ENCODE measurements at regions not wholly inside any gene's neighbourhood (a gene's known extent, or its start where the extent isn't known, plus 50 kb on each side); places are given as distances from the start of the nearest gene placed in this dataset.

DNA sequence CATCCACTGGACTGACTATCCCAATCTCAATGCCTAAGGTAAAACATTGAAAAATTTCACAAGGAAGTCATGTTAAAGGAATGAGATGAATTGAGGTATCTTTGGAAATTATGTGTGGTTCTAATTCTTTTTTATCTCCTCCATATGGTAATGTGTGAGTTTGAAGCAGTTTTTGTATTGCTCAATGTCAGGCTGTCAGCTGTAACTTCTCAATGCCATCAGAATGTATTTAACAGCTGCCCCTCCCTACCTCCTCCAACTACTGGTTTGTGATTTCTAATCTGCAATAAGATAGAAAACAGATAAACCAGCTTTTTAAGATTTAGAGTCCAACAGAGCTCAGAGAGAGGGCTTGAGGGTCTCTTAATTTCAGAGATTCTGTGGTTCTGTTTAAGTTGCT, 1005.8 kb upstream of the ADGRB3 start:
- DNase-seq (ENCODE audit: low read depth in 3 of 3, low spot score in 2 of 3), result no peak

DNA sequence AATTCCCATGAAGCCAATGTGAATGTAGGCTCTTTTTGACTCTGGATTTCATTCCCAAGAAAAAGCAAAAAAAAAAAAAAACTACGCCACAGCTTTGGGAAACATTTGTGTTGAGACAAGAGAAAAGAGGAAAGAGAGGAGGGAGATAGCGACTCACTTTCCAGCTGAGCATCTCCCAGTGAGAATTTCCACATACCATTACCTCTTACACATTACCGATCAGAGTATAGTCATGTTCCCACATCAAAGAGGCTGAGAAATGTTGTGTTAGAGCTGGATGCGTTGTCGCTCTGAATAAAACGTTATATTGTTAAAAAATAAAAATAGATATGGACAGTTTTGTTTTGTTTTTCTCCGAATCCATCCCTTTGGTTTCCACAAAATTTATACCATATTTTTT, 1019.3 kb upstream of the ADGRB3 start:
- DNase-seq (ENCODE audit: low read depth in 3 of 3, low spot score in 2 of 3), result no peak

DNA sequence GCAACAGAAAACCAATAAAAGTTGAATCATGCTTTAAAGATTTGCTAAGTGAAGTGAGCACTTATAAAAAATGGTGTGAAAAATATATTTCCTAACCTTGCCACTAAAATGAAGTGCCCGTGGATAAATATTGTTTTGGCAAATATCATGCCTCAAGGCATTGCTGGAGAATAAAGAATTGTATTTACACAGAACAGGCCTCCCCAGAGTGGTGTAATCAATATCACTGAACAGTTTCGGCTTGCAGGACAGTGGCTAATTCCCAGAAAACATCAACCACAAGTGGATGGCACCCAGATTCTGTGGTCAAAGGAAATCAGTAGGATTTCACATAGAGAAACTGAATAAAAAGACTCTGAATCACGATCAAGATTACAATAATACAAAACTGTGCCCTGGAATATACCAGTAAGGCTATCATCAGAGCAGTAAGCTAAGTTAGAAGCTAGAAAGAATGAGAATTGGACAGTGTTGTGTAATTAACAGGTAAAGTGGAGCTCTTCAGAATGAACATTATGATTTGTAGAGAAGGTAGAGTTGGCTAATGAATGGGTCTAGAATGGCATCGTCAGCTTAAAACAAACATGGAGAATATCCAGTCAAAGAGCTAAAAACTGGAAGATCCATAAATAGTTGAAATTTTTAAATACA, 1026.9 kb upstream of the ADGRB3 start:
- no peak for DNase-seq (ENCODE audit: low read depth in 3 of 3, low spot score in 2 of 3)

DNA sequence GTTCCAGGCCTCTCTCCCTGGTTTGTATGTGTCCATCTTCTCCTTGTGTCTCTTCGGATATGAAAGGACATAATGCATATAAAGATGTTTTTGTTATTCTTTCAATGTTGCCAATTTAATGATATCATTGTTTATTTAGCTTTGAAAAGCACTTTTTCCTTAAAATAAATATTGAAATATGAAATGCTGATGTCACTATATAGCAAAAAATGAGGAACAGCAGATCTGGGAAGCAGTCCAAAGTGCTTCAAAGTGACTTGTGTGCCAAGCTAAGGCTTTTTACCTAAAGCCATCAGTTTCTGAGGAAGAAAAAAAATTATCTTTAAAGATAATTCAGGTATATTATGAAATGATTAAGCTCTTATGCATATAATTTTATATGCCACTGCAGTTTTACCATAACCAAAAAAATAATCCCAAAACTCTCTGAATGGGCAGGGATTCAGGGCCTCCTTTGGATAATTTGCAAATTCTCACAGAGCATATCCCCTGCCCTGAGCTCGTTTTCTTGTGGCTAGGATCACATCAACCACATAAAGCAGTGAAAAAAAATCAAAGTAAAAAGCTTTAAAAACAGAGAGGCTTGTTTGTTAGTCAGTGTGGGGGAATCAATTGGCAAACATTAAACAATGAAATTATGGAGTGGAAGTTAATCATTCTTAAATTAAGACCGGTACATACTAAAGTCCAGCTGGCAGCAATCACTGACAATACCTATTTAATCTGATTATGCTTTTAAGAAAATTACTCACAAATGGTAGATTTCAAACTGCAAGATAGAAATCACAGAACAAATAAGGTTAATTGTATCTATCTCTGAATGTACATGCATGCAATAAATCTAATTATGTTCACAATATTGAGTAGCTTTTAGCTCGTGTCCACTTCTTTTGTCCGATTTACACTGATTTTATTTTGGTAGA, 1027.9 kb upstream of the ADGRB3 start:
- no peak for DNase-seq (ENCODE audit: low read depth in 3 of 3, low spot score in 2 of 3)

DNA sequence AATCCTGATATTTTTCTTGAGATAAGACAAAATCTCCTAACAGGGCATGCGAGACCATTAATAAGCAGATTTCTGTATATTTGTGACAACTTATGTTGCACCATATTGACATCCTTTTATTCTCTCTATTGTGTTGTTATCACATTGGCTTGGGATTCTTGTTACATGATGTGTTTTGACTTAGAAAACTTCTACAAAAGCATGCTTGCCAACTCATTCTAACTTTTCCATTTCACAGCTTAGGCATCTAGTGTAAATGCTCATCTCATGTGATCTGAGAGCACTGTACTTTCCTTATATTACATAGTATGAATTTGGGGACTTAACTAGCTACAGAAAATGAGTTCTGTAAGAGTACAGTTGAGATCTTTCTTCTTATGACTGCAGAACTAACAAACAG, 1040.7 kb upstream of the ADGRB3 start:
- DNase-seq (ENCODE audit: low read depth in 3 of 3, low spot score in 2 of 3), result no peak

DNA sequence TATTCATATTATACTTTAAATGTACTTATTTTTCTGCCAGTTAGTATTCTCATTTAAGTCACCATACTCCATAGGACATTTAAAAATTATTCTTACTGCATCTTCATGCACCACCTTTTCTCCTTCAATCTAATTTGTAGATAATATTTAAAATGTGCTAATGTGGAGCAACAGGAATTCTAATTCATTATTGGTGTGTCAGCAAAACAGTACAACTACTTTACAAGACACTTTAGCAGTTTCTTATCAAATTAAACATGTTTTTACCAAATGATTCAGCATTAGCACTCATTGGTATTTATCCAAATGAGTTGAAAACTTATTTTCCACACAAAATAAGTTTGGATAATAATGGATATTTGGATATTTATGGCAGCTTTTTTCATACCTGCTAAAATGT, 1041.8 kb upstream of the ADGRB3 start:
- no peak for DNase-seq (ENCODE audit: low read depth in 3 of 3, low spot score in 2 of 3)

DNA sequence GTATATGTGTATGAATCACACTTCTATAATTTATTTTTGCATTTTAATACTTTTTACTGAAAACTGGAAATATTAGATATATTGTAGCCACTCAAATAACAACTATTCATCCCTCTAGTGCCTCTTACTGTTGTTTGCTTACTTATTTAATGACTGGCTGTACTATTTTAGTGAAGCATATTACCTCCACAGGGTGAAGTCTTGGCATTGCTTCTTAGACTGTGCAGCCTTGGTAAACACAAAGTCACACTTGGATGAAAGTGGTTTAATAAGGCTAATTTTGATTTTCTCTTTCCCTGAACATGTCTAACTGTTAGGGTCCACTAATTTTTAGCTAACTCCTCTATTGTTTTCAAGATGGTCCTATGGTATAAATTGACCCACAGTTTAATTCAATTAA, 1043.2 kb upstream of the ADGRB3 start:
- DNase-seq (ENCODE audit: low read depth in 3 of 3, low spot score in 2 of 3), result no peak

DNA sequence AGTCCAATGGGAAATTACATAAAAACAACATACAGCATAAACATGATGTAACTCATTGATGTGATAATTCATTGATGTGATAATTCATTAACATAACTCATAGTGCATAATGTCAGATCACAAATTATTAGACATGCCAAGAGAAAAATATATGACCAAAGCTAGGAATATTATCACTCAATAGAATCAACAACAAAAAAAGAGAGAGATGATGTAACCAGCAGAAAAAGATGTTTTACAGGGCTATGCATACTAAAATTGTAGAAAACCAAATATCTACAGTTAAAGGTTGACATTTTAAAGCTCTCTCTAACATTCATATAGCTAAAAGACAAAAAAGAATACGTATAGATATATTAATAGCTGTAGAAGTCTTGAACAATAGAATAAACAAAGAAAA, 1067.2 kb upstream of the ADGRB3 start:
- DNase-seq (ENCODE audit: low read depth in 3 of 3, low spot score in 2 of 3), result no peak

DNA sequence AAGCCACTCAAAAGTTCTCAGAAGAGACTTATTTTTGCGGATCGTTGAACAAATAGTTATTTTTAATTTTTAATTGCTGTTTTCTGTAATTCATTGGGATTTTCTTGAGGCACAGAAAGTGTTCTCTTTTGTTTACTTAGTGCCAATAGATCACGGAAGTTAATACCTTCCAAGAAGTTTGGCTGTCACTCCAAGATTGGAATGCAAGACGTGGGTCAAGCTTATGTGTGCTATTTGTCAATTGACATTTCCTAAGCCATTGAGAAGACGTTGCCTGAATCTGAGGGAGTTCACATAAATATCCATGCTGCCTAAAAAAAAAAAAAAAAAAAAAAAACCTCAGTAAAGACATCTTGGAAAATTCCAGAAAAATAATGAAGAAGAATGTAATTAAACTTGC, 1071.4 kb upstream of the ADGRB3 start:
- DNase-seq (ENCODE audit: low read depth in 3 of 3, low spot score in 2 of 3), result no peak

DNA sequence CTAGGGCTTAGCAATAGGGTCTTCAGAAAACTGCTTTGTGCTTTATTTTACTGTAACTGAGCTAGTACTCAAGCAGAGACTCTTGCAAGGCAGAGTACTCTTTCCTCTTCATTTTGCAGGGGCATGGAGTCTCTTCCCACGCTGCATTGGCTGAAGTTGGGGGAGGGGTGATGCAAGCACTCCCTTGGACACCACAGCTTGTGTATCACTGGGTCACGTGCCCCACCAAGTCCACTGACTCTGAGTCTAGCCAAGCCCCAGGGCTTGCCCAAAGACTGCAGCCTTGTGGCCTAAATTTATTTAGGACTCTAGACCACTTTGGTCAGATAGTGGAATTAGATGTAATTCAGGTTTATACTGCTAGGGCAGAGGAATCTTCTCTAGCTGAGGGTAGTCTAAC, 1075.0 kb upstream of the ADGRB3 start:
- no peak for DNase-seq (ENCODE audit: low read depth in 3 of 3, low spot score in 2 of 3)

DNA sequence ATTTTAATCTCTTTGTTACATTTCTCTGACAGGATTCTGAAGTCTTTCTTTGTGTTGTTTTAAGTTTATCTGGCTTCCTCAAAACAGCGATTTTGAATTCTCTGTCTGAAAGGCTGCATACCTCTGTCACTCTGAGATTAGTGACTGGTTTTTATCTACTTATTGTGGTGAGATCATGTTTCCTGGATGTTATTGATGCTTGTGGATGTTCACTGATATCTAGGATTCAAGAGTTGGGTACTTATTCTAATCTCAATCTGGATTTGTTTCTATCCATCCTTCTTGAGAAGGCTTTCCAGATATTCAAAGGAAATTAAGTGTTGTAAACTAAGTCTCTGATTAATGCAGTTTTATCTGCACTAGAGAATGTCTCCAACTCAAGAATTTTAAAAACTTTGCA, 1076.1 kb upstream of the ADGRB3 start:
- no peak for DNase-seq (ENCODE audit: low read depth in 3 of 3, low spot score in 2 of 3)

DNA sequence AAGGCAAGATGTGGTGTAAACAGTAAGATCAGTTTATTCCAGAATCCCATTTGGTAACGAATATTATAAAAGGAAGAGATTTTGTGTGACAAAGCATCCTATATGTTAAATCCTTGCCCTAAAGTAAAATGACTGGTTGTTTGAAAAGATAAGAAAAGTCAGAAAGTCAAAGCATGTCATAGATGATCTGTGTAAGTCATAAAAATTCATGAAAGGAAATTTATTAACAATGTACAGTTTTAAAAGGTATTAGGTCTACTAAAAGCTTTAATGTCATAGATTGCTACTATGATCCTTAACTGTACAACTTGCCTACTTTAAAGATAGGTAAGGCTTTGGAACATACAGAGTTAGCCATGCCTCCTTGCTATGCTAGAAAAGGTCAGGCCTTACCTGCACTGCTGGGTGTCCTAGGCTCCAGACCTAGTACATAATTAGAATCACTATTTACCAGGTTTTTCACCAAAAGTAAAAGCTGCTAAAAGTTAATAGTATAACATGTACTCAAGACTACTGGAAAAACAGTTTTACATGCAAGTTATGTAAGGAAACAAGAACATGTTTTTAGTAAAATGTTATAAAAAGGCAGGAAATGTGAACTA, 1090.1 kb upstream of the ADGRB3 start:
- DNase-seq (ENCODE audit: low read depth in 3 of 3, low spot score in 2 of 3), result no peak

DNA sequence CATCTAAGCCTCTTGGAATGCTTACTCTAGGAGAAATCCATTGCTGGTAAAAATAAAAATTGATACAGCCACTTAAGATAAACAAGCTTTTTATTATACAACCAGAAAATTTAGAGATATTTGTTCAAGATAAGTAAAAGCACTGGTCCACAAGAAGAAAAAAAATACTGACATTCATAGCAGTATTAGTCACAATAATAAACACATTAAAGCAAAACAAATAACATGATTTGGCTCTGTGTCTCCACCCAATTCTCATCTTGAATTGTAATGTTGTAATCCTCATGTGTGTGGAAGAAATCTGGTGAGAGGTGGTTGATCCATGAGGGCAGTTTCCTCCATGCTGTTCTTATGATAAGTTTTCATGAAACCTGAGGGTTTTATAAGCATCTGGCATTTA, 1093.5 kb upstream of the ADGRB3 start:
- DNase-seq (ENCODE audit: low read depth in 3 of 3, low spot score in 2 of 3), result no peak

DNA sequence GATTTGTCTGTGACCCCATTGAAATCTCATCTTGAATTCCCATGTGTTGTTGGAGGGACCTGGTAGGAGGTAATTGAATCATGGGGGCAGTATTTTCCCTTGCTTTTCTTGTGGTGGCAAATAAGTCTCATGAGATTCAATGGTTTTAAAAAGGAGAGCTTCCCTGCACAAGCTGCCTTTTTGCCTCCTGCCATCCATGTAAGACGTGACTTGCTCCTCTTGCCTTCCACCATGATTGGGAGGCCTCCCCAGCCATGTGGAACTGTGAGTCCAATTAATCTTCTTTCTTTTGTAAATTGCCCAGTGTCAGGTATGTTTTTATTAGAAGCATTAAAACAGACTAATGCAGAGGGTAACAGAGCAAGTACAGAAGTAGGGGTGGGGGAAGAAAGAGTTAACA, 1097.0 kb upstream of the ADGRB3 start:
- DNase-seq (ENCODE audit: low read depth in 3 of 3, low spot score in 2 of 3), result no peak

DNA sequence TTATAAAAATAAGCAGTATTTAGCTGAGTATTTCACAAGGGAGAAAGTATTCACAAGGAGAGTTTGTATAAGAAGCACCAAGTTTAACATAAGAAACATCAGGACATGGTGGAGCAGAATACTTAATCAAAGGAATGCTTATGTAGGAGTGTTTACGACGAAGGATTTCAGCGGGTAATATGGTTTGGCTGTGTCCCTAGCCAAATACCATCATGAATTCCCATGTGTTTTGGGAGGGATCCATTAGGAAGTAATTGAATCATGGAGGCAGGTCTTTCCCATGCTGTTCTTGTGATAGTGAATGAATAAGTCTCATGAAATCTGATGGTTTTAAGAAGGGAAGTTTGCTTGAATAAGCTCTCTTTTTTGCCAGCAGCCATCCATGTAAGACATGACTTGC, 1099.1 kb upstream of the ADGRB3 start:
- DNase-seq (ENCODE audit: low read depth in 3 of 3, low spot score in 2 of 3), result no peak

DNA sequence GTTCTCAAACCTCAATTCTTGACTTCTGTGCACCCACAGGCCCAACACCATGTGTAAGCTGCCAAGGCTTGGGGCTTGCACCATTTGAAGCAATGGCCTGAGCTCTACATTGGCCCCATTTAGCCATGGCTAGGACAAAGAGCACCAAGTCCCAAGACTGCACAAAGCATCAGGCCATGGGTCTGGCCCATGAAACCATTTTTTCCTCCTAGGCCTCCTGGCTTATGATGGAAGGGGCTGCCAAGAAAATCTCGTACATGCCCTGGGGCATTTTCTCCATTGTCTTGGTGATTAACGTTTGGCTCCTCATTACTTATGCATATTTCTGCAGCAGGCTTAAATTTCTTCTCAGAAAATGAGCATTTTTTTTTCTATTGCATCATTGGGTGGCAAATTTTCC, 1128.7 kb upstream of the ADGRB3 start:
- DNase-seq (ENCODE audit: low read depth in 3 of 3, low spot score in 2 of 3), result no peak

DNA sequence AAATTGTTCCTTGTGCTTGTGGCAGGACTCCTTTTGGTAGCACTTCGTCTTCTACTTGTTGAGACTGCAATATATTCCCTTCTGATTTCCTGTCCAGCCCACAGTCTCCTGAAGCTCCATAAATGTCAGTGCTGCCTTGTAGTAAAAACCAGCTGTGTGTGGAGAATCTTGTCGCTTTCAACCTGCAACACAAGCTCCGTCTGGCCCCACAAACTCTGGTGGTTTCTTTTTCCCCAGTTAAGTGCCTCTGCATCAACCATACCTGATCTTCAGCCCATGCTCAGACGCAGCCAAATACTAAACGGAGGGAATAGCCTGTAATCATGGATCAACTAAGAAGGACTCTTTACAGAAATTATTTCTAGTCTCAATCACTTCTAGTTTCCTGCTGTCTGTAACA, 1133.3 kb upstream of the ADGRB3 start:
- DNase-seq (ENCODE audit: low read depth in 3 of 3, low spot score in 2 of 3), result no peak

DNA sequence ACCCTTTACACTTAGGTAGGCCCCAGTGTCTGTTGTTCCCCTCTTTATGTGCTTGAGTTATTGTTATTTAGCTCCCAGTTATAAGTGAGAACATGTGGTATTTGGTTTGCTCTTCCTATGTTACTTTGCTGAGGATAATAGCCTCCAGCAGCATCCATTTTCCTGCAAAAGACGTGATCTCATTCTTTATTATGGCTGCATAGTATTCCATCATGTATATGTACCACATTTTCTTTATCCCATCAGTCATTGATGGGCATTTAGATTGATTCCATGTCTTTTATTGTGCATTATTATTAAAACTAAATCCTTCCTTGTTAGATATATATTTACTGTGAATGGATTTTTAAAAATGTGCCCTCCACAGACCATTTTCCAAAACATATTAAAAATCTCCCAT, 1137.3 kb upstream of the ADGRB3 start:
- no peak for DNase-seq (ENCODE audit: low read depth in 3 of 3, low spot score in 2 of 3)

DNA sequence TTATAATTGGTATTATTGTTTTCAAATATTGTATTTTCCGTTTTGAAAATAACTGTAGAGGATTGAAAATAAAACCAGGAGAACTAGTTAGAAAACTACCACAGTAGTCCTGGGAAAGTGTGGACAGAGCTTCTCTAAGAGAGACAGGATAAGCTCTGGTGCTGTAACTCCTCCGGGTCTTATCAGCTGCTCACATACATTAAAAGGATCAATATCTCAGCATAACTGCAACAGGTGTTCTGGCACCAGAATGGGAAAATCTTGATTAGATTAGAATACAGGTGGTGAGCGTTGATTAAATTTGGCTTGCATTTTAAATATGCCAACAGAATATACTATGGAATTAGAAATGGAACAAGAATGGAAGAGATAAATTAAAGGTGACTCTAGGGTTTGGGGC, 1138.9 kb upstream of the ADGRB3 start:
- DNase-seq (ENCODE audit: low read depth in 3 of 3, low spot score in 2 of 3), result no peak

DNA sequence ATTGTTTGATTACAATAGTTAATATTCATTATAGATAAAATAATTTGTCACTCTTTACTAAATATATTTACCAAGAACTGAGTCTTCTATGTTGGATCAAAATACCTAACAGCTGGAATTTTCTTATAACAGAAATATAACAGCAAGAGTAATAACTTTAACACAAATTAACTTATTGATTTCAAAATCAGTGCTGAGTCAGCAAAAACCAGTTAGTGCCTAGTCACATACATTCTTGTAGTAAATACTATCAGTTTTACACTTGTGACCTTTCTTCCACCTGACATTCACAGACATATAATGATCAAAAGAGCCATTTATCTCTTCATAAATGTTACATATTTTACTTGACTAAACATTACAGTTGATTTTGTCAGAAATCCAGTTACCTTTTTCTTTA, 1141.4 kb upstream of the ADGRB3 start:
- DNase-seq (ENCODE audit: low read depth in 3 of 3, low spot score in 2 of 3), result no peak

DNA sequence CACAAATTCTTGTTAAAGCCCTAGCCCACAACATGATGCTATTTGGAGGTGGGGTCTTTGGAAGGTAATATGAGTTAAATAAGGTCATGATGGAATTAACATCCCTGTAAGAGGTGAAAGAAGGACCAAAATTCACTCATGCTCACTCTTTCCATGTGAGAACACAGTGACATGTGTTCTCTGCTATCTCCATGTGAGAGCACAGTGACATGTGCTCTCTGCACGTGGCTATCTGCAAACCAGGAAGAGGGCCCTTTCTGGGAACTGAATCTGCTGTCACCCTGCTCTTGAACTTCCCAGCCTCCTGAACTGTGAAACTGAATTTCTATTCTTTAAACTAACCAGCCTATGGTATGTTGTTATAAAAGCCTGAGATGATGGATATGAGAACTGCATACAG, 1159.4 kb upstream of the ADGRB3 start:
- no peak for DNase-seq (ENCODE audit: low read depth in 3 of 3, low spot score in 2 of 3)

DNA sequence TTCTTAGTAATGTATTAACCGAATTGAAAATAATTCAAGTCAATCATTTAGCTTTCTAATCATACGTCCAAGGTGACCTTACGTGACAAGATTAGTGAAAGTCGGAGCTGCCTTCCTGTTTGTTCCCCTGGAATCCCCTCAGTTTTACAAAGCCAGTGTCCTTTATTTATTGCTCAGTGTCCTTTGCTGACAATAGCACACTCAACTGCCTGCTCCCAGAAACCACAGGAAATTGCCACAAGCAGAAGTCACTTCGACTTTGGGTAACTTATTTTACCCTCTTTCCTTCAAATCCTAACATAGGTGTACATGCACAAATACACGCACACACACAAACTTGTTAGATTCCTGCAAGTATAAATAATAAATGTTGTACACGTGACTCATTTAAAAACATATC, 1167.7 kb upstream of the ADGRB3 start:
- no peak for DNase-seq (ENCODE audit: low read depth in 3 of 3, low spot score in 2 of 3)

All from right renal cortex interstitium (tissue), 3 donors.